Hepatocyte (in vitro differentiated cells): ENCODE measurements at regions not wholly inside any gene's neighbourhood (a gene's known extent, or its start where the extent isn't known, plus 50 kb on each side); places are given as distances from the start of the nearest gene placed in this dataset.

ENCODE experiments used
- EZH2 ChIP-seq: fragments of 200-600 bp; sonication (generic); IDR thresholded peaks from 2 replicates; pipeline ENCODE4 v1.6.1; 2016; ENCODE audit warnings: antibody characterized with exemption, mild to moderate bottlenecking, borderline replicate concordance
- EZH2phosphoT487 ChIP-seq: fragments of 200-600 bp; sonication (generic); IDR thresholded peaks from one replicate; pipeline ENCODE4 v1.6.1; 2018; ENCODE audit warnings: antibody characterized with exemption, mild to moderate bottlenecking, low read depth, moderate library complexity; ENCODE audit not compliant: unreplicated experiment, severe bottlenecking
- TF ChIP-seq, protein P1 (sequence below): fragments of 200-600 bp; sonication (generic); IDR thresholded peaks from 2 replicates; pipeline ENCODE4 v1.5.1; 2016; ENCODE audit warnings: antibody characterized with exemption, mild to moderate bottlenecking; ENCODE audit not compliant: poor library complexity

DNA sequence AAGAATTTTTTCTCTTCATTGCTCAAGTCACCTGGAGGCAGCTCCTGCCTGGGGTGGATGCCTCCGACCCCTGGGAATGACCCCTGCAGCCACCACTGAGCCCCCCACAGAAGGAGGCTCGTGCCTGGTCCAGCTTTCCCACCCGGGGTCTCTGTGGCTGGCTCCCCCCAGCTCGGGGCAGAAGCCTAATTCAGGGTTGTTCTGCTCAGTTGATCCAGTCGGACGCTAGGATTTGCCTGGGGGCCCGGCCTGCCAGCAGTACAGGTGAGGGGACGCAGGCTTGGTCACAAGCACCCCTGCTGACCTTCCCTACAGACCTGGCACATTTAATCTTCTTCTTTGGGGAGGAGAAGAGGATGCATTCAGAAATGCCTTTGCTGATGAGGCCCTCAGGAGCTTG lies 53.6 kb upstream of the POFUT2 start:
- TF ChIP-seq EZH2 (no peak), EZH2phosphoT487 (no peak)
- TF ChIP-seq, protein P1, sequence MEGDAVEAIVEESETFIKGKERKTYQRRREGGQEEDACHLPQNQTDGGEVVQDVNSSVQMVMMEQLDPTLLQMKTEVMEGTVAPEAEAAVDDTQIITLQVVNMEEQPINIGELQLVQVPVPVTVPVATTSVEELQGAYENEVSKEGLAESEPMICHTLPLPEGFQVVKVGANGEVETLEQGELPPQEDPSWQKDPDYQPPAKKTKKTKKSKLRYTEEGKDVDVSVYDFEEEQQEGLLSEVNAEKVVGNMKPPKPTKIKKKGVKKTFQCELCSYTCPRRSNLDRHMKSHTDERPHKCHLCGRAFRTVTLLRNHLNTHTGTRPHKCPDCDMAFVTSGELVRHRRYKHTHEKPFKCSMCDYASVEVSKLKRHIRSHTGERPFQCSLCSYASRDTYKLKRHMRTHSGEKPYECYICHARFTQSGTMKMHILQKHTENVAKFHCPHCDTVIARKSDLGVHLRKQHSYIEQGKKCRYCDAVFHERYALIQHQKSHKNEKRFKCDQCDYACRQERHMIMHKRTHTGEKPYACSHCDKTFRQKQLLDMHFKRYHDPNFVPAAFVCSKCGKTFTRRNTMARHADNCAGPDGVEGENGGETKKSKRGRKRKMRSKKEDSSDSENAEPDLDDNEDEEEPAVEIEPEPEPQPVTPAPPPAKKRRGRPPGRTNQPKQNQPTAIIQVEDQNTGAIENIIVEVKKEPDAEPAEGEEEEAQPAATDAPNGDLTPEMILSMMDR, result no peak
